HG03139 (cell line): ENCODE measurements at regions not wholly inside any gene's neighbourhood (a gene's known extent, or its start where the extent isn't known, plus 50 kb on each side); places are given as distances from the start of the nearest gene placed in this dataset.
"Not testable (repeated sequence)": the region's sequence is repeated elsewhere in the genome, so short reads cannot be mapped to it uniquely, and the experiment has no call there.

Experiments used
- ATAC-seq: cut with Tn5 transposase; IDR thresholded peaks from one replicate; pipeline ENCODE4 v1.9.1; 2021; ENCODE audit not compliant: unreplicated experiment

DNA sequence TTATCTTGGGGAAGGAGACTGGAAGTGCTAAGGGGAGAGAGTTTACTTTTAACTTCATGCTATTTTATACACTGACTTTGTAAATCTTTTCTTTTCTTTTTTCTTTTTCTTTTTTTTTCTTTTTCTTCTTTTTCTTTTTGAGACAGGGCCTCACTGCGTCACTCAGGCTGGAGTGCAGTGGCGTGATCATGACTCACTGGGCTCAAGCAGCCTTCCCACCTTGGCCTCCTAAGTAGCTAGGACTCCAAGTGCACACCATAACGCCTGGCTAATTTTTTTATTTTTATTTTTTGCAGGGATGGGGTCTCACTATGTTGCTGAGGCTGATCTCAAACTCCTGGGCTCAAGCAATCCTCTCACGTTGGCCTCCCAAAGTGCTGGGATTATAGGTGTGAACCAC, 294.6 kb upstream of the PRICKLE1 start:
- no peak for ATAC-seq

DNA sequence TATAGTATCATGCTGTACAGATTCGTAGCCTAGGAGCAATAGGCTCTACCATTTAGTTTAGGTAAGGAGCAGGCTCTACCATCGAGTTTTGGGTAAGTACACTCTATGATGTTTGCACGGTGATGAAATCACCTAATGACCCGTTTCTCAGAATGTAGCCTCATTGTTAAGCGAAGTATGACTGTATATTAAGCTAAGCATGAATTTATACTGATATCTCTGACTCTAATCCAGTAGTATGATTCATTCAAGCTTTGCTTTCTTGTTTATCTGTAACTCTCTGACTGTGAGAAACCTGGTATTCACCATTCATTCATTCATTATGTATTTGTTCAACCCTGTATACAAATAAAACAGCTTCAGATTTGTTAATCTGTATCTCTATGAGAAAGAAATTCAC, 283.9 kb upstream of the PRICKLE1 start:
- ATAC-seq = no peak

GRCh38 chr12:42871816-42872215, 282.3 kb upstream of the PRICKLE1 start:
- ATAC-seq = no peak

- no peak for ATAC-seq
Observed at GRCh38 chr12:42868291-42868690, 278.7 kb upstream of the PRICKLE1 start.

- ATAC-seq = no peak
Observed at GRCh38 chr12:42865282-42865681, 275.7 kb upstream of the PRICKLE1 start.

GRCh38 chr12:42862055-42862454, 272.5 kb upstream of the PRICKLE1 start:
- no peak for ATAC-seq

GRCh38 chr12:42860331-42860730, 270.8 kb upstream of the PRICKLE1 start:
- ATAC-seq = not testable (repeated sequence)

- no peak for ATAC-seq
Observed at GRCh38 chr12:42859612-42860011, 270.1 kb upstream of the PRICKLE1 start.

DNA sequence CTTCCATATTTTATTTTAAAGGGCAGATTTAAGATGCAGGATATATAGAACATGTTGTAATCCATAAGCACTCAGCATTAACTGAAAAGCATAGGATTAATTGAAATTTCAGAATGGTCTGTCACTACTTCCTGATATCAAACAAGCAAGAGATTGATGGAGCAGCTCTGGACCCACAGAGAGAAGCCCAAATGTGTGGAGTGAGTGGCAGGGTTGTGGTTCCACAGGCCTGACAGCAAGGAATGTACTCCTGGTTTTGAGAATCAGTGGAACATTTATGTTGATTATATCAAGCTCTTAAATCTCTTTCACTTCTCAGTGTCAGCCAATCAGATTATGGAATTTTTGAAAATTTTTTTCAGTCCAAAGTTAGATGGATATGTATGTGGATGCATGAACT, 267.6 kb upstream of the PRICKLE1 start:
- ATAC-seq = no peak

- no peak for ATAC-seq
Observed at GRCh38 chr12:42855362-42855950, 265.9 kb upstream of the PRICKLE1 start.

GRCh38 chr12:42854826-42855225, 265.3 kb upstream of the PRICKLE1 start:
- no peak for ATAC-seq

DNA sequence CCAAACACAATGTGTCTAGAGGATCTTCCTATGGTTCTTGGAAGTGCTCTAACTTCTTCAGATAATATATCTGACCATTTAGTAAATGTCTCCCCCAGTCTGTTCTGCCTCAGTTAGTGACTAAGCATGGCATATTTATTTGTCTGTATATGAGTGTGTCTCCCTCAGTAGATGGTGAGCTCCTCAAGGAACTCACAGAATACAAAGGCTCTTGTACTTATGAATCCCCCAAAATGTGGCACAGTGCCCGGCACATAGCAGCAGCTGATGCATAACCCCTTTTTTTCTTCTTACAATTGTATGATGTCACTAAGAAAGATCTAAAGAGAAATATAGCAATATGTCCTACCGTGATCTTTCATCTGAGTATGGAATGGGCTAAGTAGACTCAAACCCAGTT, 264.7 kb upstream of the PRICKLE1 start:
- ATAC-seq = no peak

- ATAC-seq = no peak
Observed at GRCh38 chr12:42853370-42854140, 264.0 kb upstream of the PRICKLE1 start.

DNA sequence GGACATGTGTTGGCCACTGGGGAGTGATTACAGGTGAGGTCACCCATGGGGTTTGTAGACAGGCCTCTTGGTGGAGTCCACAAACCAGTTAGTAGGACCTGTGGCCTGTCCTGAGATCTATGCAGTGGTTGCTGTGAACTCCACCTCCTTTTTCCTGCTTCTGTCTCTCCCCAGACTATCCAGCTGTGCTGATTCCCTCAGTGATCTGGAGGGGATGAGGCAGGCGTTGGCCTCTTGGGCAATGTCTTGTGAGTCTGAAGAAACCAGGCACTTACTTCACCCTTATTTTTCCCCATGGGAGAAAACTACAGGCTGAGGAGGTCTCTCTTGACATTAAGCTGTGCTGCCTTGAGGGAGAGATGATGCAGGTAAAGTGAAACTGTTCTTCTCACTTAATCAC, 257.2 kb upstream of the PRICKLE1 start:
- ATAC-seq = no peak

DNA sequence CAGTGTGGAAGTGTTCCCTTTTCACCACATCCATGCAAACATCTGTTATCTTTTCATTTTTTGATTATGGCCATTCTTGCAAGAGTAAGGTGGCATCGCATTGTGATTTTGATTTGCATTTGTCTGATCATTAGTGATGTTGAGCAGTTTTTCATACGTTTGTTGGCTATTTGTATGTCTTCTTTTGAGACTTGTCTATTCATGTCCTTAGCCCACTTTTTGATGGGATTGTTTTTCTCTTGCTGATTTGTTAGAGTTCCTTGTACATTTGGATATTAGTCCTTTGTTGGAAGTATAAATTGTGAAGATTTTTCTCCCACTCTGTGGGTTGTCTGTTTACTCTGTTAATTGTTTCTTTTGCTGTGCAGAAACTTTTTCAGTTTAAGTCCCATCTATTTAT, 244.5 kb upstream of the PRICKLE1 start:
- no peak for ATAC-seq

- ATAC-seq = no peak
Observed at GRCh38 chr12:42828836-42829235, 239.3 kb upstream of the PRICKLE1 start.

GRCh38 chr12:42824327-42824726, 234.8 kb upstream of the PRICKLE1 start:
- ATAC-seq = no peak

DNA sequence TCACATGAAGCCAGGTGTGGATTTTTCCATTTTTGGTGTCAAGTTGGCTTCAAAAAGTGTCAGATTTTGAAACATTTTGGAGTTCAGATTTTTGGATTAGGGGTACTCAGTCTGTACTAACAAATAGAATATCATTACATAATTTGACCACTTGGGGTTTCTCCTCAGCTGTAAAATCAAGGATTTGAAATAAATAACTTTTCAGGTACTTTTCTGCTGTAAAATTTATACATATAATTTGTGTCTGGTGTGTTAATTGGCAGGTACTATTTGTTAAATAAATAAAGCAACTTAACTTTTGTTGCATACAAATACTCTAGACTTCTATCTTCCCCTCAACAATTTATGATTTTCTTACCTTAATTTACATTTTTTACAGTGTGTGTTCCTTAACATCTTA, 234.1 kb upstream of the PRICKLE1 start:
- no peak for ATAC-seq

DNA sequence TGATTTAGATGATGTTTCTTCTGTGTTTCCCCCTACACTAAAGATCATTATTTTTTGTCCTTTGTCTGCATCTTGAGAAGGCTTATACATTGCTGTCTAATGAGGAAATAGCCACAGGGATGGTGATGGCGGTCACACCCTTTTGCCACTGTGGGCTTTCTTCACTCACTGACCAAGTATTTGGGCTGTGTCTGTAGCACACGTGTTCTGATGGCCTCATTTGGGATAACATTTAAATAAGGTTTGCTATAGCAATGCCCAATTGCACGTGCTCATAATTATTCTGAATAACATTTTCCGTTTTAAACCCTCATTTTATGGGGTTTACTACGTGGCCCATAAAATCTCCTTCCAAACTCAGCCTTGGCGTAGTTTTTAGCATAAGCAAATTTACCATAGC, 230.3 kb upstream of the PRICKLE1 start:
- no peak for ATAC-seq

DNA sequence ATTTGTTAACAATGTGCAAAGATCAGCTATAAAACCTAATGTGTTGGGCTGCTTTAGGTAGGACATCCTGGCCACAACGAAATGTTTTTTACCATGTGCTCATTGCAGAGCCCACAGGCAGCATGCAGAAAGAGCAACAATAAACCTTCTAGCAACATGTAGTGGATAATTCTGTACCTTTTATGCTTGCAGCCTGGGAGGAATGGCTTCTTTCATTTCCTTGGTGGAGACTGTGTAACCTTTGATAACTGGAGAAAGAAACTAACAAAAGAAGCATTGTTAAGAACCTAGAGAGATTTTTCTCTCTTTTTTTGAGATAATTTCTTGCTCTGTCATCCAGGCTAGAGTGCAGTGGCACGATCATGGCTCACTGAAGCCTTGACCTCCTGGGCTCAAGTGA, 225.5 kb upstream of the PRICKLE1 start:
- ATAC-seq = no peak

DNA sequence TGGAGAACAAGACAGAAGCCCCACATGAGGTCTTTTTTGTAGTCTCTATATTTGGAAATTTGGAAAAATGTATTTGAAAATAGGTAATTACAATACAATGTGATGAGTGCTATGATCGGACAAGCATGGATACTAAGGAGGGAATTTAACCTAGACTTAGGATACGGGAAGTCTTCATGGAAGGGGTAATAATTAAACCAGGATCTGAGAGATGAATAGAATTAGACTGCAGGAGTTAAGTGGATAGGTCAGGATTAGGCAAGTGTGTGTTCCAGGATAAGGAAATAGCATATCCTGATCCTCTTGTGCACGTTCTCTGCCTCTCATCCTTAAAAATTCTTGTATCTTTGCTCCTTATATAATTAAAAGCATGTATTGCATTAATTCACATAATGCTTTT, 223.3 kb upstream of the PRICKLE1 start:
- ATAC-seq = no peak

DNA sequence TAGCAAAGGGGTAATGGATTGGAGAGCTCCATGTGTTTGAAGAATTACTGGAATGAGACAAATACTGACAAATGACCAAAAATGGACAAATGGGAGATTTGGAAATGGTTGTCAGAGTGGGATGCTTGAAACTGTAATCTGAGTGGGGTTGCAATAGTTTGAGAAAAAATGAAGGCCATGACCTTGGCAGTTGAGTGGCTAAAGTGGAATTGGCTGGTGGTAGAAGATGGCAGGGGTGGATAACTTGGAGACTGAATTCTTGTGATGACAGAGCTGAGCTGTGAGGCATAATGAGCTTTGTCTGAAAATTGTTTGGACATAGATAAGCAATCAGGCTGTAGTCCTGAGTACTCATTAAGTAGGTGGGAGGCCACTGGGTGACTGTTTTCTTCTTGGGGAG, 222.5 kb upstream of the PRICKLE1 start:
- ATAC-seq = no peak

DNA sequence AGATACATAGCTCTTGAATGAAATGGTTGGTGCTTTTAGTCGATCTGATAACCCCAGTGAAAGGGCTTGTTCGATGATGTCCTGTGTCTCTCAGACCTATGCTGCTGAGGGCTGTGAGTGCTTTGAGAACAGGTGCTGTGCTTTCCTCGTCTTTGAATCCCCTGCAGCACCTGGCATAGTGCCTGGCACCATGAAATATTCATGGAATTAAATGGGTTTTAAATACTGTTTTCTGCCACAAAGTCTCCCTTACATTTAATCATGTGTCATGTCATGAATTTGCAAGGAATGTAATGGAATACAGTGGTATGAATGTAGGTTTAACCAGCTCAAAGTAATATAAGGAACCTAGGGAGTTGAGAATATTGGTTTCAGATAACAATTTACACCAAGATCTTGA, 220.5 kb upstream of the PRICKLE1 start:
- ATAC-seq = no peak
